ENCODE measurements at regions not wholly inside any gene's neighbourhood (a gene's known extent, or its start where the extent isn't known, plus 50 kb on each side); places are given as distances from the start of the nearest gene placed in this dataset.

DNA sequence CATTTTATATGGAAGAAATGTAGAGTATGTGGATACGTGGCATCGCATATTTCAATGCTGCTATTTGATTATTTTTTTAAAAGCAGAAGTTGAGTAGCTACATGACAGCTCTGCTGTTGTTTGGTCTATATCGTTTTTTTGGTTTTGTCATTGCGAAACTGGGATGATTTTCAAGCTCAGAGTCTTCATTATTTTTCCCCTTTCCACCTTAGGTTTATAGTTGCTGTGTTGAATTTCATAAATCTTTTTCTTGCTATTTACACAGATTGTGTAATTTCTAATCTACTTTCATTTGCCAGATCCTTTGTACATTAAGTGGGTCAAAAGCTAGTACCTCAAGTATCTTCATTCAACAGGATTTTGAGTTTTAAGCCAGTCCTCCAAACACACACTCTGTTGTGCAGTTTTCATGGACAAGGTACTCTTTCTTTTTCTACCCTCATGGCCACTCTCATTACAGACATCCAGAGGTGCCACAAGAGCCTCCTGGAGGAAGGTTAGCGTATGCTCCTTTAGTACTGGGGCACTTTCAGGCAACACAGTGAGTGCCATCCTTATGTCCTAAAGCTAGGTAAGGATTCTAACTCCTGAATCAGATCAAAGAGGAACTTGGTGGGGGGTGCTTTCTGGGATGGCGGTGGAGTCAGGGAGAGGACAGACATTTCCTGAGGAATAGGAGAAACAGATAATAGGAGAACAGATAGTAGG is 123.2 kb downstream of the FHIP1A start:
- TF ChIP-seq, protein P1, sequence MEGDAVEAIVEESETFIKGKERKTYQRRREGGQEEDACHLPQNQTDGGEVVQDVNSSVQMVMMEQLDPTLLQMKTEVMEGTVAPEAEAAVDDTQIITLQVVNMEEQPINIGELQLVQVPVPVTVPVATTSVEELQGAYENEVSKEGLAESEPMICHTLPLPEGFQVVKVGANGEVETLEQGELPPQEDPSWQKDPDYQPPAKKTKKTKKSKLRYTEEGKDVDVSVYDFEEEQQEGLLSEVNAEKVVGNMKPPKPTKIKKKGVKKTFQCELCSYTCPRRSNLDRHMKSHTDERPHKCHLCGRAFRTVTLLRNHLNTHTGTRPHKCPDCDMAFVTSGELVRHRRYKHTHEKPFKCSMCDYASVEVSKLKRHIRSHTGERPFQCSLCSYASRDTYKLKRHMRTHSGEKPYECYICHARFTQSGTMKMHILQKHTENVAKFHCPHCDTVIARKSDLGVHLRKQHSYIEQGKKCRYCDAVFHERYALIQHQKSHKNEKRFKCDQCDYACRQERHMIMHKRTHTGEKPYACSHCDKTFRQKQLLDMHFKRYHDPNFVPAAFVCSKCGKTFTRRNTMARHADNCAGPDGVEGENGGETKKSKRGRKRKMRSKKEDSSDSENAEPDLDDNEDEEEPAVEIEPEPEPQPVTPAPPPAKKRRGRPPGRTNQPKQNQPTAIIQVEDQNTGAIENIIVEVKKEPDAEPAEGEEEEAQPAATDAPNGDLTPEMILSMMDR (IDR thresholded peaks at IDR 0.05), result no peak
- TF ChIP-seq POLR2A (IDR thresholded peaks at IDR 0.05), result no peak
